A549 (cell line): ENCODE measurements at regions not wholly inside any gene's neighbourhood (a gene's known extent, or its start where the extent isn't known, plus 50 kb on each side); places are given as distances from the start of the nearest gene placed in this dataset.
A peak's percentile ranks its signal among the peaks of the same experiment; 100 is the strongest.

Experiments used
- ATAC-seq, 2 experiments: fragments of 200-7000 bp in 1 of 2; fragments of >200 bp in 1 of 2; cut with Nextera tagmentation in 1 of 2; cut with Tn5 transposase in 1 of 2; 3 replicates each; pipeline versions ENCODE4 v1.8.0 to v1.9.1; 2018 to 2020; ENCODE audit warnings: mild to moderate bottlenecking in 1 of 2, moderate library complexity in 1 of 2
- CTCF ChIA-PET: fragments of 300-600 bp; sonication (Branson Sonifier 250); formaldehyde crosslinking; extraction: SDS; loops from one replicate; lab custom pipeline; 2021; ENCODE audit warnings: antibody characterized with exemption, inconsistent platforms; lab: Yijun Ruan, JAX
- POLR2A ChIA-PET: fragments of 350-600 bp; formaldehyde crosslinking; extraction: SDS; loops from one replicate; lab custom pipeline; 2021; ENCODE audit warnings: antibody characterized with exemption, inconsistent platforms; lab: Yijun Ruan, JAX
- DNase-seq, 2 experiments: peaks; one replicate each; pipeline versions ENCODE4 v3.0.0 to v3.0.0-alpha.2; 2011 to 2016; ENCODE audit warnings: low read depth in 1 of 2, low spot score in 1 of 2
- FAIRE-seq: peaks from 2 replicates; lab custom pipeline; 2011; peaks lifted over from hg19 to GRCh38; lab: Jason Lieb, UNC
- H3K27ac ChIP-seq, 2 experiments: fragments of >200 bp; sonication (Bioruptor Twin); formaldehyde crosslinking; 3 replicates each; pipeline ENCODE4 v1.5.1; 2016 to 2017
- H3K4me1 ChIP-seq: fragments of >200 bp; sonication (Bioruptor Twin); formaldehyde crosslinking; 3 replicates; pipeline ENCODE4 v1.6.1; 2016
- H3K4me2 ChIP-seq: fragments of >200 bp; sonication (Bioruptor Twin); formaldehyde crosslinking; 3 replicates; pipeline ENCODE4 v1.6.1; 2016
- H3K4me3 ChIP-seq: fragments of >200 bp; sonication (Bioruptor Twin); formaldehyde crosslinking; 3 replicates; pipeline ENCODE4 v1.5.1; 2016
- H3K9me3 ChIP-seq: fragments of >200 bp; sonication (Bioruptor Twin); formaldehyde crosslinking; 3 replicates; pipeline ENCODE4 v1.6.1; 2016
- CBX2 ChIP-seq: fragments of 200-600 bp; sonication (generic); IDR thresholded peaks from 2 replicates; pipeline ENCODE4 v1.6.1; 2016; ENCODE audit warnings: low read depth, mild to moderate bottlenecking, borderline replicate concordance
- CHD4 ChIP-seq: fragments of 200-600 bp; sonication (generic); IDR thresholded peaks from 2 replicates; pipeline ENCODE4 v1.6.1; 2016; ENCODE audit warnings: antibody characterized with exemption, mild to moderate bottlenecking, borderline replicate concordance
- FOXS1 ChIP-seq: fragments of 250-450 bp; sonication (Bioruptor Pico); IDR thresholded peaks from 2 replicates; pipeline ENCODE4 v1.5.0; 2020; ENCODE audit warnings: mild to moderate bottlenecking, moderate library complexity
- HDAC2 ChIP-seq: fragments of 200-600 bp; sonication (generic); IDR thresholded peaks from 2 replicates; pipeline ENCODE4 v1.6.1; 2016
- HOXA7 ChIP-seq: fragments of 250-450 bp; sonication (Bioruptor Pico); IDR thresholded peaks from 2 replicates; pipeline ENCODE4 v1.5.0; 2020; ENCODE audit warnings: mild to moderate bottlenecking, moderate library complexity
- HOXB13 ChIP-seq: fragments of 250-450 bp; sonication (Bioruptor Pico); IDR thresholded peaks from 2 replicates; pipeline ENCODE4 v1.5.0; 2020; ENCODE audit warnings: low read depth, mild to moderate bottlenecking, moderate library complexity
- NPAS2 ChIP-seq: fragments of 250-450 bp; sonication (Bioruptor Pico); IDR thresholded peaks from 2 replicates; pipeline ENCODE4 v1.8.0; 2022; ENCODE audit warnings: mild to moderate bottlenecking, moderate library complexity, borderline replicate concordance
- PHF8 ChIP-seq: fragments of 200-600 bp; sonication (generic); IDR thresholded peaks from 2 replicates; pipeline ENCODE4 v1.6.1; 2016; ENCODE audit warnings: low read depth, mild to moderate bottlenecking, antibody characterized with exemption, moderate library complexity, borderline replicate concordance
- RAD21 ChIP-seq, 2 experiments: fragments of >200 bp in 1 of 2; sonication (Bioruptor Twin) in 1 of 2; formaldehyde crosslinking in 1 of 2; IDR thresholded peaks in 1 of 2; conservative IDR thresholded peaks in 1 of 2; 2 replicates in 1 of 2; 3 replicates in 1 of 2; pipeline ENCODE4 v1.6.1; 2012 to 2018; ENCODE audit warnings: inconsistent platforms in 1 of 2
- RARB ChIP-seq: fragments of 250-450 bp; sonication (Bioruptor Pico); IDR thresholded peaks from 2 replicates; pipeline ENCODE4 v1.8.0; 2021; ENCODE audit warnings: mild to moderate bottlenecking, moderate library complexity
- RFX5 ChIP-seq: fragments of 450-650 bp; IDR thresholded peaks from 2 replicates; pipeline ENCODE4 v1.7.1; 2014; ENCODE audit warnings: antibody characterized with exemption, mild to moderate bottlenecking, moderate library complexity
- RNF2 ChIP-seq: fragments of 200-600 bp; sonication (generic); IDR thresholded peaks from 2 replicates; pipeline ENCODE4 v1.6.1; 2016; ENCODE audit warnings: low read depth, mild to moderate bottlenecking, antibody characterized with exemption, moderate library complexity, borderline replicate concordance
- SREBF2 ChIP-seq: fragments of 450-650 bp; IDR thresholded peaks from 2 replicates; pipeline ENCODE4 v1.6.1; 2014; ENCODE audit warnings: mild to moderate bottlenecking, moderate library complexity
- ZC3H11A ChIP-seq: fragments of 450-650 bp; IDR thresholded peaks from 2 replicates; pipeline ENCODE4 v1.6.1; 2014; ENCODE audit warnings: antibody characterized with exemption, mild to moderate bottlenecking
- ZFP36 ChIP-seq: fragments of 450-650 bp; IDR thresholded peaks from 2 replicates; pipeline ENCODE4 v1.6.1; 2014; ENCODE audit warnings: borderline replicate concordance; ENCODE audit not compliant: partially characterized antibody
- WGBS: methylation state at CpG from one replicate; pipeline ENCODE4 v1.1.6; 2017; ENCODE audit errors: missing lambda C conversion rate; 5-methylcytosine and 5-hydroxymethylcytosine counted together
- TF ChIP-seq, protein P1 (sequence below): fragments of 200-600 bp; sonication (generic); IDR thresholded peaks from 2 replicates; pipeline ENCODE4 v1.6.1; 2016; ENCODE audit warnings: antibody characterized with exemption, mild to moderate bottlenecking, moderate library complexity
- TF ChIP-seq, protein P2 (sequence below): IDR thresholded peaks from 2 replicates; pipeline ENCODE4 v1.6.1; 2012
- TF ChIP-seq, protein P3 (sequence below): IDR thresholded peaks from 2 replicates; pipeline ENCODE4 v1.6.1; 2012; ENCODE audit warnings: low read depth, borderline replicate concordance
- TF ChIP-seq, protein P4 (sequence below): fragments of 150-350 bp; IDR thresholded peaks from 2 replicates; pipeline ENCODE4 v1.6.1; 2014; ENCODE audit warnings: low read depth, mild to moderate bottlenecking, low read length
- TF ChIP-seq, protein P5 (sequence below): fragments of >200 bp; sonication (Bioruptor Twin); formaldehyde crosslinking; IDR thresholded peaks from 2 replicates; pipeline ENCODE4 v1.6.1; 2016

DNA sequence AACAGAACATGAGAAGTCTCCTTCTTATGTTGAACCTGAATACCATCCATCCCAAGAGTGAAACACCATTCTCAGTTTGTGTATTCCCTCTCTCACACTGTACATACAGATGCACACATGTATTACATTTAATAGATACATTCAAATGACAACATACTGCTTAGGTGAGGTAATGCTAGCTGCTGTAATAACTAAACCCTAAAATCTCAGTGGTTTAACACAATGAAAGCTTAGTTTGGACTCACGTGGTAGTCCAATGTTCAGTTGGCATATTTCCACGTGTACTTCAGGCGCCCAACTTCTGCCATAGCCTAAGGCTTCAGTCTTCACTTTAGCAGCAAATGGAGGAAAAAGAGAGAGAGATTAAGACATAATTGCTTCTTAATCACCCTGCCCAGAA, 351.1 kb upstream of the PMFBP1 start:
- ATAC-seq, result no peak
- H3K4me3 ChIP-seq, result no peak overlapping the region
- ChIA-PET CTCF (no interaction called here), POLR2A (no interaction called here)
- no peak overlapping the region for H3K4me2 ChIP-seq
- H3K9me3 ChIP-seq, result no peaks in the 10 kb centered on the region
- WGBS, result 72% methylated on average over 3 of the region's 3 CpGs
- H3K27ac ChIP-seq, result no peak overlapping the region
- no peak for DNase-seq
- peak; percentile 49 for FAIRE-seq
- TF ChIP-seq NPAS2 (no peak), RARB (no peak)
- TF ChIP-seq, all 56 proteins: peak for 0
- H3K4me1 ChIP-seq, result no peaks in the 10 kb centered on the region

DNA sequence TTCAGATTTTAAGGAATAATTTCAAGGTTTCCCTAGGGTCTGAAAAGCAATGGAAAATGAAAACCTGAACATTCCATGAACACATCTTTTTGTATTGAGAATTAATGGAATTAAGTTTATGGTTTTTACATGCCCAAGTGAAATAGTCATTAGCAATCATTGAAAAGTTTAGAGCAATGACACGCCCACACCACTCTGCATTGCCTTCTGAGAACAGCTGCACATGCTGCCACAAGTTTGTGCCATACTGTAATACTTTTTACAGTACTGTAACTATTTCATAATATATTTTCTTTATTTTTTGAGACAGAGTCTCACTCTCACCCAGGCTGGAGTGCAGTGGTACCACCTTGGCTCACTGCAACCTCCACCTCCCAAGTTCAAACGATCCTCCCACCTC, 345.2 kb upstream of the PMFBP1 start:
- Histone ChIP-seq H3K4me2 (no peak overlapping the region), H3K9me3 (no peaks in the 10 kb centered on the region), H3K27ac (no peak overlapping the region), H3K4me1 (no peaks in the 10 kb centered on the region), H3K4me3 (no peak overlapping the region)
- FAIRE-seq (no peak), ATAC-seq (no peak), DNase-seq (no peak)
- WGBS, result 67% methylated on average over 2 of the region's 2 CpGs
- ChIA-PET CTCF (interaction anchor here (1.6 kb wide), 1 partner anchor 14 kb away, joined by 5 read pairs; no protein-coding TSS in a partner anchor), POLR2A (no interaction called here)
- no peak for TF ChIP-seq CHD4

DNA sequence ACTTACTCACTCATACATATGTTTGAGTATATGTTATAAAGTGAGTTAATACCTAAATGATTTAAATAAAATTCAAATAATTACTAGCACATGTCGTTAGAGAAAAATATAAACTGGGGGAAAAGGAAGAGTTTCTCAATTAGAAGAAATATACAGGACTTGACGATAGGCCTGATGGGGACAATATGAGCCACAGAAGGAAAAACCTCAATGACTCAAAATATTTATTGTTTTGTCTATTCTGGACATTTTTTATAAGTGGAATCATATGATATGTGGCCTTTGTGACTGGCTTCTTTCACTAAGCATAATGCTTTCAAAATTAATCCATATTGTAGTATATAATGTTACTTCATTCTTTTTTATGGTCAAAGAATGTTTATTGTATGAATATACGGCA, 339.2 kb upstream of the PMFBP1 start:
- Histone ChIP-seq H3K9me3 (no peaks in the 10 kb centered on the region), H3K27ac (no peak overlapping the region), H3K4me3 (no peak overlapping the region)
- WGBS, result 62% methylated on average over 3 of the region's 3 CpGs
- ATAC-seq, result no peak
- TF ChIP-seq ZFP36 (no peak), HDAC2 (no peak), CBX2 (no peak), SREBF2 (no peak), RARB (no peak), FOXS1 (CRISPR knock-in tag) (no peak), HOXB13 (CRISPR knock-in tag) (no peak), RFX5 (no peak), RNF2 (no peak), RAD21 (conservative IDR thresholded peaks at IDR 0.05 in 1 of 2, IDR thresholded peaks at IDR 0.05 in 1 of 2) (no peak), ZC3H11A (no peak), PHF8 (no peak), HOXA7 (no peak)
- TF ChIP-seq, protein P1, sequence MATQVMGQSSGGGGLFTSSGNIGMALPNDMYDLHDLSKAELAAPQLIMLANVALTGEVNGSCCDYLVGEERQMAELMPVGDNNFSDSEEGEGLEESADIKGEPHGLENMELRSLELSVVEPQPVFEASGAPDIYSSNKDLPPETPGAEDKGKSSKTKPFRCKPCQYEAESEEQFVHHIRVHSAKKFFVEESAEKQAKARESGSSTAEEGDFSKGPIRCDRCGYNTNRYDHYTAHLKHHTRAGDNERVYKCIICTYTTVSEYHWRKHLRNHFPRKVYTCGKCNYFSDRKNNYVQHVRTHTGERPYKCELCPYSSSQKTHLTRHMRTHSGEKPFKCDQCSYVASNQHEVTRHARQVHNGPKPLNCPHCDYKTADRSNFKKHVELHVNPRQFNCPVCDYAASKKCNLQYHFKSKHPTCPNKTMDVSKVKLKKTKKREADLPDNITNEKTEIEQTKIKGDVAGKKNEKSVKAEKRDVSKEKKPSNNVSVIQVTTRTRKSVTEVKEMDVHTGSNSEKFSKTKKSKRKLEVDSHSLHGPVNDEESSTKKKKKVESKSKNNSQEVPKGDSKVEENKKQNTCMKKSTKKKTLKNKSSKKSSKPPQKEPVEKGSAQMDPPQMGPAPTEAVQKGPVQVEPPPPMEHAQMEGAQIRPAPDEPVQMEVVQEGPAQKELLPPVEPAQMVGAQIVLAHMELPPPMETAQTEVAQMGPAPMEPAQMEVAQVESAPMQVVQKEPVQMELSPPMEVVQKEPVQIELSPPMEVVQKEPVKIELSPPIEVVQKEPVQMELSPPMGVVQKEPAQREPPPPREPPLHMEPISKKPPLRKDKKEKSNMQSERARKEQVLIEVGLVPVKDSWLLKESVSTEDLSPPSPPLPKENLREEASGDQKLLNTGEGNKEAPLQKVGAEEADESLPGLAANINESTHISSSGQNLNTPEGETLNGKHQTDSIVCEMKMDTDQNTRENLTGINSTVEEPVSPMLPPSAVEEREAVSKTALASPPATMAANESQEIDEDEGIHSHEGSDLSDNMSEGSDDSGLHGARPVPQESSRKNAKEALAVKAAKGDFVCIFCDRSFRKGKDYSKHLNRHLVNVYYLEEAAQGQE, result no peak
- TF ChIP-seq, protein P2, sequence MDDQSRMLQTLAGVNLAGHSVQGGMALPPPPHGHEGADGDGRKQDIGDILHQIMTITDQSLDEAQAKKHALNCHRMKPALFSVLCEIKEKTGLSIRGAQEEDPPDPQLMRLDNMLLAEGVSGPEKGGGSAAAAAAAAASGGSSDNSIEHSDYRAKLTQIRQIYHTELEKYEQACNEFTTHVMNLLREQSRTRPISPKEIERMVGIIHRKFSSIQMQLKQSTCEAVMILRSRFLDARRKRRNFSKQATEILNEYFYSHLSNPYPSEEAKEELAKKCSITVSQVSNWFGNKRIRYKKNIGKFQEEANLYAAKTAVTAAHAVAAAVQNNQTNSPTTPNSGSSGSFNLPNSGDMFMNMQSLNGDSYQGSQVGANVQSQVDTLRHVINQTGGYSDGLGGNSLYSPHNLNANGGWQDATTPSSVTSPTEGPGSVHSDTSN, result no peak
- TF ChIP-seq, protein P3, sequence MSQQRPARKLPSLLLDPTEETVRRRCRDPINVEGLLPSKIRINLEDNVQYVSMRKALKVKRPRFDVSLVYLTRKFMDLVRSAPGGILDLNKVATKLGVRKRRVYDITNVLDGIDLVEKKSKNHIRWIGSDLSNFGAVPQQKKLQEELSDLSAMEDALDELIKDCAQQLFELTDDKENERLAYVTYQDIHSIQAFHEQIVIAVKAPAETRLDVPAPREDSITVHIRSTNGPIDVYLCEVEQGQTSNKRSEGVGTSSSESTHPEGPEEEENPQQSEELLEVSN, result no peak
- TF ChIP-seq, protein P4, sequence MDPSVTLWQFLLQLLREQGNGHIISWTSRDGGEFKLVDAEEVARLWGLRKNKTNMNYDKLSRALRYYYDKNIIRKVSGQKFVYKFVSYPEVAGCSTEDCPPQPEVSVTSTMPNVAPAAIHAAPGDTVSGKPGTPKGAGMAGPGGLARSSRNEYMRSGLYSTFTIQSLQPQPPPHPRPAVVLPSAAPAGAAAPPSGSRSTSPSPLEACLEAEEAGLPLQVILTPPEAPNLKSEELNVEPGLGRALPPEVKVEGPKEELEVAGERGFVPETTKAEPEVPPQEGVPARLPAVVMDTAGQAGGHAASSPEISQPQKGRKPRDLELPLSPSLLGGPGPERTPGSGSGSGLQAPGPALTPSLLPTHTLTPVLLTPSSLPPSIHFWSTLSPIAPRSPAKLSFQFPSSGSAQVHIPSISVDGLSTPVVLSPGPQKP, result no peak
- TF ChIP-seq, protein P5, sequence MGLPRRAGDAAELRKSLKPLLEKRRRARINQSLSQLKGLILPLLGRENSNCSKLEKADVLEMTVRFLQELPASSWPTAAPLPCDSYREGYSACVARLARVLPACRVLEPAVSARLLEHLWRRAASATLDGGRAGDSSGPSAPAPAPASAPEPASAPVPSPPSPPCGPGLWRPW, result no peak
- TF ChIP-seq, all 56 proteins: peak for 0
- no peak overlapping the region for H3K4me2 ChIP-seq
- DNase-seq, result no peak
- ChIA-PET POLR2A (no interaction called here), CTCF (interaction anchor here (2.4 kb wide), 1 partner anchor 9 kb away, joined by 10 read pairs; no protein-coding TSS in a partner anchor)
- FAIRE-seq, result no peak
- no peaks in the 10 kb centered on the region for H3K4me1 ChIP-seq
